ENCODE measurements at regions not wholly inside any gene's neighbourhood (a gene's known extent, or its start where the extent isn't known, plus 50 kb on each side); places are given as distances from the start of the nearest gene placed in this dataset.

DNA sequence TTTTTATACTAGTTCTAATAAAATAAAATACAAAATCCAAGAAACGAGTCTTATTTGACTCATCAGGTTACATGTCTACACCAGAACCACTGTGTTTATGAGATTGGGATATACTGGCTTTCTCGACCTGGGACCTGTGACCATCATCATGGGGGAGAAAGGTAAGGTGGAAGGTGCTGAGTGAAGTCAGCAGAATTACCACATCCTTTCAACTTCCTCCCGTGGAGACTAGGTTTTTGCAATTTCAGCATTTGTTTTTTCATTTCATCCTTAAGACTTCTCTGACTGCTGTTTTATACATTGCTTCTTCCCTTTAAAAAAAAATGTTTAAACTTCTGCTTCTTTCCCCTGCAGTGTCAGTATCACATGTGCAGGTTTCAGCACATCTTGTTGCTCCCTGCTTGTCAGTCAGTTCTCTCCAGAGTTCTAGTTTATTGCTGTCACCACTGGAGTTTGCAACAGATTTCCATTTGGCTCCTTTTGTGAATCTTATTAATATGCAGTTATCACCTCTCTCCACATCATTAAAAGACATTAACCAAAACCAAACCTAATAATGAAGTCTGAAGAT is 60.4 kb upstream of the HAO2 start:
- no peak for DNase-seq

DNA sequence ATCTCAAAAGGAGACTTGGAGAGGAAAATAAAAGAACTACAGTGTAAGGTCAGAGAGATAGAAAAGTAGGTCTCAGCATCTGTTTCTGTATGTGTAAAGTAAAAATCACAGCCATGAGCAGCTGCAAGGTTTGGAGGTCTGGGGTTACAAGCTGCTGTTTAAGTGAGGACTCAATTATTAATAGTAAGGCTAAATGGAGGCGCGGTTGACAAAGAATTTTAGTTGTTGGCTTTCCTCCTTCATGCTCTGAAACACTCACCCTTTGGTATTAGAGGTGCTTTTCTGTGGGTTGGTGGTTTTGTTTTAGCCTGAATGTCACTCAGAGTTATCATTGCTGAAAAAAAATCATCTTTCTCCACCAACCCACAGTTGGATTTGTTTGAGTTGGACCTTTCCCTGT is 59.8 kb upstream of the HAO2 start:
- DNase-seq = peak; percentile 21

DNA sequence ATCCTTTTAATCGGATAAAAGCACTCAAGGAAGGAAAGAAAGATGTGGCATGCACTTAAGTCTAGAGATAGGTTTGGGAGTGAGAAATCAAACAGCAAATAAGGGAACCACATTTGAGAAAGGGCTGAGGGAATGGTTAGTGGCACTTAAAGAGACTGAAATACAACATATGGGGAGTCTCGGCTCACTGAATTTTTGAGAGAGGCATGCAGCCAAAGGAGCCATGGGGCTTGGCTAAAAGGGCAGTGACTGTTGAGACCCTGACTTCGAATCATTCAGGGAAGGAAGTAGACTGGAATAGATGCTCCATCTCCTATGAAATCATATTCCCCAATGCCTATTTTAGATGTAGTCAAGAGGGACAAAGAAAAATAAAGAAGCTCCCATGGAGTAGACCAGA is 58.3 kb upstream of the HAO2 start:
- no peak for DNase-seq

DNA sequence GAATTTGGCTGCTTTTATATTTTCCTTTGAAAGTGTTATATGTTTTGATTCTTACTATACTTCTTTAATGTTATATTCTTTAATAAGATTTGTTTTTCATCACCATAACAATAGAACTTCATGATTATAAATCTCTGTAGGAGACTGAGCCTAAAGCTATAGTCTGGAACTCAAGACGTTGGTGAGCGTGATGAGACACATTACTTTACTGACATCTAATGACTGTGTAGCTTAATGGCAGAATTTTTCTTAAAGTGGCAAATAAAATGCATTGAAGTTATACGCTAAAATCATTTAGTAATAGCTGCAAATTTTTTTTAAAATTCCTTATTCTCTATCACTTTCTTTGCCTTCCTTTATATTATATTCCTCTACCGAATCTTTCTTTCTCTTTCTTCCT is 56.1 kb upstream of the HAO2 start:
- DNase-seq = no peak

DNA sequence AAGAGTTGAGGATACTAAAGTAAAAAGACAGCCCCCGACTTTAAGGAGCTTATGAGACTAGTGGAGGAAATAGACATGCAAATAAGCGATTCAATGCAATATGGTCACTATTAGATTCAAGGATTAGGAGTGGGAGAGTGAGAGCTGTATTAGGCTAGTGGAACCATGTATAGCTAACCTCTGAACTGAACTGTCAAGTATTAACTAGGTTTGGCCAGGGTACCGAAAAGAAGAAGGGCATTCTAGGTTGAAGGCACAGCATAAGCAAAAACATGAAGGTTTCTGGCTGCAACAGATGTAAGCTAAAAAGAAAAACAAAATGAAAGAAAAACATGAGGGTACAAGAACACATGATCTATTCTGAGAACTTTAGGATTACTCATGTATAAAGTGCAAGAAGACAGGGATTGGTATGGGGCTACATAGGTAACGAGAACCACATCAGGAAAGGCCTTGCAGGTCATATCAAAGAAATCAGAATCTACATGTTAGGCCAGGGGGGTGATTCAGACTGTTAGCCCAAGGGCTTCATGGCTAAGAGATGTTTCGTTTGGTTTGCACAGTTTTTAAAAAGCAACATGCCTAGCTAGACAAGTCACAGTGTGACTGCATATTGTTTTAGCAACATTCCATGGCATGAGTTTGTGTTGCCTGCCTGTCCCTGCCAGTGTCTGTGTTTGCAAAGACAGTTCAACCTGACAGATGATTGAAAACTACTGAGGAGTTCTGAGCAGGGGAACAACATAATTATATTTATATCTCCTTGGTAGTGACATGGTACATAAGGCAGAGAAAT is 54.4 kb upstream of the HAO2 start:
- DNase-seq = no peak

DNA sequence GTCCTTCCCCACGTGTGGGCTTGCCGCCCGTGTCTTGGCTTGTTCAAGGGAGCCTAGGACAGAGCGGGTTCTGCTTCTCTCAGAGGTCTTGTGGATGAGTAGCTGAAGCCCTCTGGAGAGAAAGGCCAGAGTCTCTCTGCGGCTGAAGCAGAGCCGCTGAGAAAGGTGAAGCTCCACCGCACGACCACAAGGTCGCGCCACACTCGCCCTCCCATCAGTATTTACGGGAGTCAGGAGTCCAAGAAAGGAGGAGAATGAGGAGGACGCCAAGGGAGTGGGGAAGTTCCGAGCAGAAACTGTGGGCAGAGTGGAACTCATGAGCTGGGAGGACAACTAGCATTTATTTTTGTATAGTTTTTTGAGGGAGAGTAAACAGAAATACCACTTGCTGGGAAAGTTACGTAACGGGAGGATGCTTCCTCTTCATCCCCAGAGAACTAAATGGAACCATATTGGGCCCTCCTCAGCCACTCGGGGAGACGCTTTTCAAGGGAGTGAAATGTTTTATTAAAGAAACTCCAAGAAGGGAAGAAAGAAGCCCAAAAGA is 51.6 kb upstream of the HAO2 start:
- no peak for DNase-seq

DNA sequence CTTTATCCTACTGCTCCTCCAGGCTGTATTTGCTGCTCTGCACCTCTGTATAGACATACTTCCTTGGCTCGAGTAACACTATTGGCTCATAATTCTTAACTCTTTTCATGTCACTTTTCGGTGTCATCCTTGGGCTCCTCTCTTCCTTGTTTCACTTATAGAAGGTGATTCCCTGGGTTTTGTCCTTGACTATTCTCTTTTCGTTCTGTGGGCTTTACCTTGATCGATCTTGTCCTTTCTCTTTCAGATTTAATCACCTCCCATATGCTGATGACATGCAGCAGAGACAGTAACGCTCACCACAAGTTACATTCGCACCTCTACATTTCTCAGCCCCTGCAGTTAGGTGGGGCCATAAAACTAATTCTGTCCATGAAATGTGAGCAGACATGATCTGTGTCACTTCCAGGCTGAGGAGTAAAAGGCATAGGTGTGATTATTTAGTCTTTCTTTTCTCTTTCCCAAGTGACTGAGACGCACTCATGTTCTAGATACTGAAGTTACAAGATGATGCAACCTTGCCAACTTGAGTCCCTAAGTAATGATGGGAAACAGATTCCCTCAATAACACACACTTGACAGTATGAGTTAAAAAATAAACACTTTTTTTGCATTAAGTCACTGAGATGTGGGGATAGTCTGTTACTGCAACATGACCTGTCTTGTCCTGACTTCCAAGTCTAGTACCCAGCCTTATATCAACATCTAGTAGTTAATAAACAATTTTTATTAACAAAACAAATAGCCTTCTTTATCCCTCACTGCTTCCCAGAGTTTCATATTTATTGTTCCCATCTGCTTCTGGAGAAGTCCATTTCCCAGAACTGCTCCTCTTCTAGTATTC is 49.9 kb upstream of the HAO2 start:
- DNase-seq = no peak
